Nephron progenitor cell (in vitro differentiated cells): ENCODE measurements at regions not wholly inside any gene's neighbourhood (a gene's known extent, or its start where the extent isn't known, plus 50 kb on each side); places are given as distances from the start of the nearest gene placed in this dataset.

Source experiments
- DNase-seq: peaks from one replicate; pipeline ENCODE4 v3.0.0; 2021
- H3K27ac Mint-ChIP-seq: 2 replicates; pipeline ENCODE4 v1.8.0; 2021; ENCODE audit warnings: mild to moderate bottlenecking, moderate library complexity, mixed read lengths
- H3K27me3 Mint-ChIP-seq: 2 replicates; pipeline ENCODE4 v1.8.0; 2021; ENCODE audit warnings: mild to moderate bottlenecking, low read depth, mixed read lengths; ENCODE audit not compliant: poor library complexity
- H3K36me3 Mint-ChIP-seq: 2 replicates; pipeline ENCODE4 v1.8.0; 2021; ENCODE audit warnings: low read depth, mixed read lengths
- H3K4me1 Mint-ChIP-seq: 2 replicates; pipeline ENCODE4 v1.8.0; 2021; ENCODE audit warnings: mixed read lengths
- H3K4me3 Mint-ChIP-seq: 2 replicates; pipeline ENCODE4 v1.8.0; 2021; ENCODE audit warnings: mild to moderate bottlenecking, moderate library complexity, mixed read lengths
- H3K9me3 Mint-ChIP-seq: 2 replicates; pipeline ENCODE4 v1.8.0; 2021; ENCODE audit warnings: mild to moderate bottlenecking, moderate library complexity, mixed read lengths
- CTCF ChIP-seq: fragments of 200-600 bp; sonication (generic); IDR thresholded peaks from 2 replicates; pipeline ENCODE4 v1.5.0; 2021; ENCODE audit warnings: antibody characterized with exemption

GRCh38 chr6:140490081-140490480 is 1115.6 kb upstream of the CITED2 start:
- H3K27me3 Mint-ChIP-seq: no peaks in the 10 kb centered on the region
- H3K4me3 Mint-ChIP-seq: no peak overlapping the region
- no peak overlapping the region for H3K27ac Mint-ChIP-seq
- DNase-seq: no peak
- peaks cover 13% of the 10 kb centered on the region for H3K9me3 Mint-ChIP-seq
- H3K4me1 Mint-ChIP-seq: no peaks in the 10 kb centered on the region
- TF ChIP-seq CTCF: no peak
- H3K36me3 Mint-ChIP-seq: no peaks in the 10 kb centered on the region

- Mint-ChIP-seq H3K27me3 (no peaks in the 10 kb centered on the region), H3K4me1 (no peaks in the 10 kb centered on the region), H3K27ac (no peak overlapping the region), H3K4me3 (no peak overlapping the region), H3K36me3 (no peaks in the 10 kb centered on the region), H3K9me3 (peaks cover 13% of the 10 kb centered on the region)
- no peak for DNase-seq
- no peak for TF ChIP-seq CTCF
These were observed 1113.1 kb upstream of the CITED2 start for GRCh38 chr6:140487586-140487985.

GRCh38 chr6:140486450-140487361 is 1112.3 kb upstream of the CITED2 start:
- Mint-ChIP-seq H3K9me3 (peaks cover 13% of the 10 kb centered on the region), H3K4me1 (no peaks in the 10 kb centered on the region), H3K4me3 (no peak overlapping the region), H3K36me3 (no peaks in the 10 kb centered on the region), H3K27ac (no peak overlapping the region), H3K27me3 (no peaks in the 10 kb centered on the region)
- no peak for TF ChIP-seq CTCF
- DNase-seq: no peak

GRCh38 chr6:140485740-140486449 is 1111.4 kb upstream of the CITED2 start:
- no peaks in the 10 kb centered on the region for H3K27me3 Mint-ChIP-seq
- no peak for DNase-seq
- no peak overlapping the region for H3K4me3 Mint-ChIP-seq
- H3K9me3 Mint-ChIP-seq: peaks cover 13% of the 10 kb centered on the region
- no peaks in the 10 kb centered on the region for H3K4me1 Mint-ChIP-seq
- no peak overlapping the region for H3K27ac Mint-ChIP-seq
- TF ChIP-seq CTCF: no peak
- H3K36me3 Mint-ChIP-seq: no peaks in the 10 kb centered on the region

GRCh38 chr6:140480852-140481251 is 1106.4 kb upstream of the CITED2 start:
- Mint-ChIP-seq H3K36me3 (no peaks in the 10 kb centered on the region), H3K4me3 (no peak overlapping the region), H3K27ac (no peak overlapping the region), H3K9me3 (no peaks in the 10 kb centered on the region), H3K4me1 (no peaks in the 10 kb centered on the region), H3K27me3 (no peaks in the 10 kb centered on the region)
- no peak for DNase-seq
- TF ChIP-seq CTCF: no peak
